ENCODE measurements at regions not wholly inside any gene's neighbourhood (a gene's known extent, or its start where the extent isn't known, plus 50 kb on each side); places are given as distances from the start of the nearest gene placed in this dataset.

DNA sequence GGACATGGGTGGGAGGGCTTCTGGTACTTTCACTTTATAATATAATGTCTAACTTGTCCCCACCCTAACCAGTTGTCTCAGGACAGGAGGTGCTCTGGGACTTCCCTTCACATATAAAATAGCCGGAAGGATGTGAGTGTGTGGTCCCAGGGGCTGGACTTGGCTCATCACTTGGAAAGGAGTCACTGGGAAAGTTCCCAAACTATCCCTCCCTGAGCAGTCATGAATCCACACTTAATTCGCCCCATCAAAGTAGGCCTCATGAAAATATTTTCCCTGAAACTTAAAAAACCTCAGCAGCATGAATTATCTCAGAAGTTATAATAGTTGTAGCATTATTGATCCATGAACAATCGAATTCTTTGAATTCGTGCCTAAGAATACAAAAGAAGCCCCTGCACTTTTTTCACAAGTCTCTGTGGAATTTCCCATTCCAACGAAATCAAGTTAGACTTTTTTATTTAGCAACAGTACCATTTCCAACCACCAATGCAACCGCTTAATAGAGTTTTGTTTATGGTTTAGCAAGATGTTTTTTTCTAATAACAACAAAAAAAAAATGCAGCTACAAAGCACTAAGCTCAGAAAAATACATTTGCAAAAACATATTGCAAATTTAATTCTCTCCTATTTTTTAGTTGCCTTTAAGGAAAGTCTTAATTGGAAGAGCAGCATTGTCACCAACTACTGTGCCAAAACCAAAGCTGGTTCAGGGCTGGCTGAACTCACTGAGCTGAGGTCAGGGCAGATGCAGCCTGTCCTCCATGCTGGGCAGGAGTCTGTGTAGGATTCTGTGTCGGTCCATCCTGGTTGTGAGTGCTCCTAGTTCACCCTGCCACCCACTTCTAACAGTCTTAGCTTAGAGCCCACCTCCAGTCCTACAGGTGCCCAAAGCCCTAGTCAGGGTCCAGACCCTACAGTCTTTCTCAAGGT, 68.8 kb upstream of the SPTBN1 start:
- intact Hi-C loops (cut with DNase I) = no loop called here
- no peaks in the 10 kb centered on the region for H3K9me3 ChIP-seq
- ATAC-seq = peak; percentile 36 to 78 (median 62)
- H3K36me3 ChIP-seq = no peaks in the 10 kb centered on the region
- no peaks in the 10 kb centered on the region for H3K4me1 ChIP-seq
- no peaks in the 10 kb centered on the region for H3K27me3 ChIP-seq
- H3K27ac ChIP-seq = no peak overlapping the region
- 37% methylated on average over 6 of the region's 7 CpGs for whole genome bisulfite sequencing (ENCODE audit: insufficient coverage, low coverage, low lambda C conversion rate, missing lambda C conversion rate)
- no peak for DNase-seq
- TF ChIP-seq, protein P1, sequence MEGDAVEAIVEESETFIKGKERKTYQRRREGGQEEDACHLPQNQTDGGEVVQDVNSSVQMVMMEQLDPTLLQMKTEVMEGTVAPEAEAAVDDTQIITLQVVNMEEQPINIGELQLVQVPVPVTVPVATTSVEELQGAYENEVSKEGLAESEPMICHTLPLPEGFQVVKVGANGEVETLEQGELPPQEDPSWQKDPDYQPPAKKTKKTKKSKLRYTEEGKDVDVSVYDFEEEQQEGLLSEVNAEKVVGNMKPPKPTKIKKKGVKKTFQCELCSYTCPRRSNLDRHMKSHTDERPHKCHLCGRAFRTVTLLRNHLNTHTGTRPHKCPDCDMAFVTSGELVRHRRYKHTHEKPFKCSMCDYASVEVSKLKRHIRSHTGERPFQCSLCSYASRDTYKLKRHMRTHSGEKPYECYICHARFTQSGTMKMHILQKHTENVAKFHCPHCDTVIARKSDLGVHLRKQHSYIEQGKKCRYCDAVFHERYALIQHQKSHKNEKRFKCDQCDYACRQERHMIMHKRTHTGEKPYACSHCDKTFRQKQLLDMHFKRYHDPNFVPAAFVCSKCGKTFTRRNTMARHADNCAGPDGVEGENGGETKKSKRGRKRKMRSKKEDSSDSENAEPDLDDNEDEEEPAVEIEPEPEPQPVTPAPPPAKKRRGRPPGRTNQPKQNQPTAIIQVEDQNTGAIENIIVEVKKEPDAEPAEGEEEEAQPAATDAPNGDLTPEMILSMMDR (IDR thresholded peaks at IDR 0.05) = no peak
- no peak for TF ChIP-seq POLR2A (IDR thresholded peaks at IDR 0.05)
- H3K4me3 ChIP-seq = no peak overlapping the region

DNA sequence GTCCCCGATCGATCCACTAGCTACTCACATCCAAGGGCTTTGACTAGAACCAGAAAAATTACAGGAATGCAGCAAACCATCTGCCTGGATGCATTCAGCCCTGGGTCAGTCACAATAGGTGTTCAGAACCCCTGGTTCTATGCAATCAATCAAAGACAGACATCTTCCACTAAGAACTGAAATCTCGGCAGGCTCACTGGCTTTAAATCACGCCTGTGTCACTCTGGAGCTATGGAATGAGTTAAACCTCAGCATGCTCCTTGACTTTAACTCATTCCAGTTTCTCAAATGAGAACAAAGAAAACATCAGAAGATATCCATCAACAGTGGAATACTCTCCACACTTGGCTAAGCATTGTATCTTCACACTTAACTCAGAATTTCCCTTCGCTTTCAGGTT, 68.1 kb upstream of the SPTBN1 start:
- 91% methylated on average over 1 of the region's 5 CpGs for WGBS (ENCODE audit: insufficient coverage, low coverage, low lambda C conversion rate, missing lambda C conversion rate)
- no peak for ATAC-seq
- Histone ChIP-seq H3K4me1 (no peaks in the 10 kb centered on the region), H3K36me3 (no peaks in the 10 kb centered on the region), H3K27me3 (no peaks in the 10 kb centered on the region), H3K27ac (no peak overlapping the region), H3K9me3 (no peaks in the 10 kb centered on the region), H3K4me3 (no peak overlapping the region)
- DNase-seq = no peak
- intact Hi-C loops (cut with DNase I) = no loop called here
- TF ChIP-seq, protein P1 (IDR thresholded peaks at IDR 0.05) = no peak
- TF ChIP-seq POLR2A (IDR thresholded peaks at IDR 0.05) = no peak

DNA sequence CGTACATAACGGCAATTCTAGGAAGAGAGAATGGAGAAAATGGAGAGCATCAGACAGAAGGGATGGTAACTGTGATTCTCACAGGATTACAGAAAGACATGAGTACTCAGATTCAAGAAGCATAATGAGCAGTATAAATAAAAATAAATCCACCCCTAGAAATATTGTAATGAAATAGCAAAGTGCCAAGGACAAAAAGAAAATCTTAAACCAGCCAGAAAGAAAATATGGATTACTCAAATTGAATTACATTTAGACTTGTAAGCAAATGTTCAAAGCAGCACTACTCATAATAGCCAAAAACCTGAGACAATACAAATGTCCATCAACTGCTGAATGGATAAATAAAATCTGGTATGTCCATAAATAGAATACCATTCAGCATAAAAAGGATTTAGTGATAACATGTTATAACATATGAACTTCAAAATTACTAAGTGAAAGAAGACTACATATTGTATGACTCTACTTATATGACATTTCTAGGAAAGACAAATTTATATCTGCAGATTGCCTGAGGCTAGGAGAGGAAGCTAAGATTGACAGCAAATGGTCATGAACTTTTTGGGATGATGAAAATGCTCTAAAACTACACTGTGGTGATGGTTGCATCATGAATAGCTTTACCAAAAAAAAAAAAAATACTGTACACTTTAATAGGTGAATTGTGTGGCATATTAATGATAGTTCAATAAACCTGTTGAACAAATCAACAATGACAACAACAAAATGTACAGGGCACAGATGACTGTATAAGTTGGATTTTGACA, 63.4 kb upstream of the SPTBN1 start:
- H3K4me1 ChIP-seq = no peaks in the 10 kb centered on the region
- no peaks in the 10 kb centered on the region for H3K27me3 ChIP-seq
- no peaks in the 10 kb centered on the region for H3K36me3 ChIP-seq
- no peak for ATAC-seq
- intact Hi-C loops (cut with DNase I) = no loop called here
- 100% methylated on average over 2 of the region's 2 CpGs for WGBS (ENCODE audit: insufficient coverage, low coverage, low lambda C conversion rate, missing lambda C conversion rate)
- H3K27ac ChIP-seq = no peak overlapping the region
- no peak overlapping the region for H3K4me3 ChIP-seq
- H3K9me3 ChIP-seq = no peaks in the 10 kb centered on the region
- DNase-seq = no peak
- TF ChIP-seq POLR2A (IDR thresholded peaks at IDR 0.05) = no peak
- TF ChIP-seq, protein P1 (IDR thresholded peaks at IDR 0.05) = no peak

DNA sequence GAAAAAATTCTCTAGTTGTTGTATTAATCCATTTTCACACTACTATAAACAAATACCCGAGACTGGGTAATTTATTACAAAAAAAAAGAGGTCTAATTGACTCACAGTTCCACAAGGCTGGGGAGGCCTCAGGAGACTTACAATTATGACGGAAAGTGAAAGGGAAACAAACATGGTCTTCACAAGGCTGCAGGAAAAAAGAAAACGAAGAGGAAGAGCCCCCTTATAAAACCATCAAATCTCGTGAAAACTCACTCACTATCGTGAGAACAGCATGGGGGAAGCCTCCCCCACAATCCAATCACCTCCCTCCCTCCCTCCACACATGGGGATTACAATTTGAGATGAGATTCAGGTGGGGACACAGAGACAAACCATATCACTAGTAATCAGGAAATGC, 61.7 kb upstream of the SPTBN1 start:
- H3K4me1 ChIP-seq = no peaks in the 10 kb centered on the region
- no peaks in the 10 kb centered on the region for H3K27me3 ChIP-seq
- H3K9me3 ChIP-seq = no peaks in the 10 kb centered on the region
- TF ChIP-seq, protein P1 (IDR thresholded peaks at IDR 0.05) = no peak
- TF ChIP-seq POLR2A (IDR thresholded peaks at IDR 0.05) = no peak
- ATAC-seq (no peak), DNase-seq (no peak)
- no peaks in the 10 kb centered on the region for H3K36me3 ChIP-seq
- H3K27ac ChIP-seq = no peak overlapping the region
- H3K4me3 ChIP-seq = no peak overlapping the region
- WGBS (ENCODE audit: insufficient coverage, low coverage, low lambda C conversion rate, missing lambda C conversion rate) = 32% methylated on average over 5 of the region's 5 CpGs
- intact Hi-C loops (cut with DNase I) = no loop called here
